A673 (cell line): ENCODE measurements at regions not wholly inside any gene's neighbourhood (a gene's known extent, or its start where the extent isn't known, plus 50 kb on each side); places are given as distances from the start of the nearest gene placed in this dataset.
A peak's percentile ranks its signal among the peaks of the same experiment; 100 is the strongest.

Source experiments
- BruUV-seq: library from RNA; stranded (reverse); fragments of 400-500 nt; replicated peaks from 2 replicates; lab custom pipeline; 2021; lab: Mats Ljungman, UMichigan
- CTCF ChIA-PET: fragments of 300-600 bp; sonication (Branson Sonifier 250); formaldehyde crosslinking; loops from one replicate; lab custom pipeline; 2022; ENCODE audit warnings: antibody characterized with exemption; lab: Charles Lee
- POLR2A ChIA-PET: fragments of 300-600 bp; sonication (Branson Sonifier 250); formaldehyde crosslinking; loops from one replicate; lab custom pipeline; 2022; ENCODE audit warnings: antibody characterized with exemption; ENCODE audit not compliant: low non-redundant PET; lab: Charles Lee
- DNase-seq: peaks from one replicate; pipeline ENCODE4 v3.0.0-alpha.2; 2015; ENCODE audit warnings: low spot score
- H3K27ac ChIP-seq: fragments of 200-600 bp; sonication (generic); 2 replicates; pipeline ENCODE4 v1.5.1; 2016; ENCODE audit warnings: mixed run types, low read depth, mild to moderate bottlenecking, mixed read lengths, antibody characterized with exemption, low read length; ENCODE audit not compliant: poor library complexity, severe bottlenecking
- H3K27me3 ChIP-seq: fragments of 200-600 bp; sonication (generic); replicated peaks from 2 replicates; pipeline ENCODE4 v1.6.1; 2017; ENCODE audit warnings: mixed run types, low read depth, mild to moderate bottlenecking, mixed read lengths, antibody characterized with exemption, low read length; ENCODE audit not compliant: insufficient read depth, poor library complexity
- H3K36me3 ChIP-seq: fragments of 200-600 bp; sonication (generic); 2 replicates; pipeline ENCODE4 v1.6.1; 2016; ENCODE audit warnings: mixed run types, mild to moderate bottlenecking, mixed read lengths, antibody characterized with exemption, low read length; ENCODE audit not compliant: insufficient read depth, poor library complexity, severe bottlenecking
- H3K4me1 ChIP-seq: fragments of 200-600 bp; sonication (generic); 2 replicates; pipeline ENCODE4 v1.6.1; 2017; ENCODE audit warnings: mixed run types, mild to moderate bottlenecking, mixed read lengths, antibody characterized with exemption, low read length; ENCODE audit not compliant: insufficient read depth, poor library complexity, severe bottlenecking
- H3K4me3 ChIP-seq: fragments of 200-600 bp; sonication (generic); 2 replicates; pipeline ENCODE4 v1.5.1; 2016; ENCODE audit warnings: low read depth, mixed run types, mild to moderate bottlenecking, mixed read lengths, low read length; ENCODE audit not compliant: poor library complexity, severe bottlenecking
- H3K9me3 ChIP-seq: fragments of 200-600 bp; sonication (generic); 2 replicates; pipeline ENCODE4 v1.6.1; 2016; ENCODE audit warnings: mixed run types, low read depth, mild to moderate bottlenecking, mixed read lengths, antibody characterized with exemption, low read length; ENCODE audit not compliant: poor library complexity, severe bottlenecking
- EZH2 ChIP-seq: fragments of 200-600 bp; sonication (generic); IDR thresholded peaks from 2 replicates; pipeline ENCODE4 v1.6.1; 2017; ENCODE audit warnings: borderline replicate concordance, low read depth, mild to moderate bottlenecking, mixed read lengths, antibody characterized with exemption, low read length; ENCODE audit not compliant: poor library complexity, severe bottlenecking
- intact Hi-C: fragments of 100-400 bp; cut with micrococcal nuclease; formaldehyde crosslinking; loops from one replicate; pipeline ENCODE4 v1.10.0; 2022; ENCODE audit not compliant: unreplicated experiment
- TF ChIP-seq, protein P1 (sequence below): fragments of 300-800, 200-600 bp; sonication (generic); conservative IDR thresholded peaks from 2 replicates; pipeline ENCODE4 v1.5.1; 2017; ENCODE audit warnings: low read depth, mild to moderate bottlenecking, antibody characterized with exemption, low read length, moderate library complexity, mixed read lengths

DNA sequence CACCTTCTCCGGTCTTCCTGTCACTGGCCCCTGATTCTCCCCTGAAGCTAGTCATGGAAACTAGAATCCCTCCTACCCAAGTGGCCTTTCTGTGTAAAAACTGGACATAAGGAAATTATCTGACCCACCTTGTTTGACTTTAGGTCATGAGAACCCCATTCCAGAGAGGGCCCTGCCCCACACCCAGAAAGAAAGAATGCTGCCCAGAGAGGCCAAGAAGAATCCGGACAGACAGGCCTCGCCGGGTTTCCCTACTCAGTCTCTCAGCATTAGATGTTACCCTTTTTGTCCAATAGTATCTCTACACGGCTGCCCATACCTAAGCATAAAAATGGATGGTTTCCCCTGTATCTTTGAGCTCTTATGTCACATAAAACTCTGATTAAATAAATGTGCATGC is 83.3 kb upstream of the HELT start:
- TF ChIP-seq, protein P1, sequence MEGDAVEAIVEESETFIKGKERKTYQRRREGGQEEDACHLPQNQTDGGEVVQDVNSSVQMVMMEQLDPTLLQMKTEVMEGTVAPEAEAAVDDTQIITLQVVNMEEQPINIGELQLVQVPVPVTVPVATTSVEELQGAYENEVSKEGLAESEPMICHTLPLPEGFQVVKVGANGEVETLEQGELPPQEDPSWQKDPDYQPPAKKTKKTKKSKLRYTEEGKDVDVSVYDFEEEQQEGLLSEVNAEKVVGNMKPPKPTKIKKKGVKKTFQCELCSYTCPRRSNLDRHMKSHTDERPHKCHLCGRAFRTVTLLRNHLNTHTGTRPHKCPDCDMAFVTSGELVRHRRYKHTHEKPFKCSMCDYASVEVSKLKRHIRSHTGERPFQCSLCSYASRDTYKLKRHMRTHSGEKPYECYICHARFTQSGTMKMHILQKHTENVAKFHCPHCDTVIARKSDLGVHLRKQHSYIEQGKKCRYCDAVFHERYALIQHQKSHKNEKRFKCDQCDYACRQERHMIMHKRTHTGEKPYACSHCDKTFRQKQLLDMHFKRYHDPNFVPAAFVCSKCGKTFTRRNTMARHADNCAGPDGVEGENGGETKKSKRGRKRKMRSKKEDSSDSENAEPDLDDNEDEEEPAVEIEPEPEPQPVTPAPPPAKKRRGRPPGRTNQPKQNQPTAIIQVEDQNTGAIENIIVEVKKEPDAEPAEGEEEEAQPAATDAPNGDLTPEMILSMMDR = no peak
- TF ChIP-seq EZH2 = no peak
- H3K4me1 ChIP-seq = no peaks in the 10 kb centered on the region
- ChIA-PET CTCF (no interaction called here), POLR2A (no interaction called here)
- no peak overlapping the region for H3K27ac ChIP-seq
- no peaks in the 10 kb centered on the region for H3K36me3 ChIP-seq
- no peaks in the 10 kb centered on the region for H3K27me3 ChIP-seq
- no peak overlapping the region for H3K4me3 ChIP-seq
- DNase-seq = no peak
- no peaks in the 10 kb centered on the region for H3K9me3 ChIP-seq
- intact Hi-C loops = no loop called here
- BruUV-seq = no TSS peak

DNA sequence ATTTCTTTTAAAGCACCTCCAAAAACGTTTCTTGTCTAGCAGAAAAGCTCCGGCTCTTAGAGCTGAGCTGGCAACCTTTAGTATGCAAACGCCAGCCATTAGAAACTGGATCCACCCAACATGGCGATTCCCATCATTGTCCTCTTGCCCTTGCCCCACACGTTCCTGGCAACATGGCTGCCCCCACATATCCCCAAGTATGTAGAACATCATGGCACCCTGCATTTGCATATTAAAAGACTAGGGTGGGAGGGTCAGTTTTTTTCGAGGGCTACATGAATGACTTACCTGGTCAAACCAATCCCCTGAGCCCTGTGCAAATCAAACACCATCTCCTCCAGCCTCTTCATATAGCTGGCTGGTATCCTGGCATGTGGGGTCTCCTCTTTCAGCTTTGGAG is 82.2 kb upstream of the HELT start:
- Histone ChIP-seq H3K27ac (no peak overlapping the region), H3K4me1 (no peaks in the 10 kb centered on the region), H3K9me3 (no peaks in the 10 kb centered on the region), H3K4me3 (no peak overlapping the region), H3K27me3 (no peaks in the 10 kb centered on the region), H3K36me3 (no peaks in the 10 kb centered on the region)
- no peak for DNase-seq
- no peak for TF ChIP-seq EZH2
- TF ChIP-seq, protein P1 = no peak
- intact Hi-C loops = no loop called here
- ChIA-PET CTCF (no interaction called here), POLR2A (no interaction called here)
- no TSS peak for BruUV-seq

DNA sequence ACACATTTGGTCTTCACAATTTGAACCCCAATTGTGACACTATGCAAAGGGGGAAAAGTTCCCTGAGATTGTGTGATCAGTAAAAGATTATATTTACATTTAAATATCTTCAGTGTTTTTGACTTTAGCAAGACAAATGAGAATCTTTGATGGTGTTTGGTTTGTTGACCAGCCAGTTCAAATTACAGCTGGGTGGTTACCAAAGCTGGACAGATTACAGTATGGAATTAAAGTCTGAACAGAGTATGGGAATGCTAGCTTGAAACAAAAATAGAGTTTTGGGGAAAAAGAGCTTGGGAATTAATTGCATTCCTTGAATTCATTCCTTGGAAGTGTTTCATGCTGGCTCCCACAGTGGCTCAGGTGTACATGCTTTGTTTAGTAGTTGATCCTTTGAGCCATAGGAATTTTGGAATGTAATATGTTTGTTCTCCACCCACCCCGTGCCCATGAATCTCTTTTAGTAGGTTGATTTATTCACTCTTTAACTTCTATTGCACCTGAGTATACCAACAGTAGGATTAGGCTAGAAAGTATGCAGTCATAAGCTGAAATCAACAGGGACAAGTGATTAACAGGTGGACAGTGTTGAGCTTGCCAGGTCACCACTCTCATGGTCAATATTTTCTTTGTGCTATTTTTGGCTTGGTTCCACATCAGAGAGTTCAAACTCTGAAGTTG is 81.1 kb upstream of the HELT start:
- H3K4me1 ChIP-seq = no peaks in the 10 kb centered on the region
- no TSS peak for BruUV-seq
- H3K9me3 ChIP-seq = no peaks in the 10 kb centered on the region
- TF ChIP-seq EZH2 = no peak
- ChIA-PET CTCF (no interaction called here), POLR2A (interaction anchor here (0.6 kb wide), 1 partner anchor 203 kb away, joined by 5 read pairs; the partner anchor contains the start of gene CENPU)
- intact Hi-C loops = no loop called here
- H3K36me3 ChIP-seq = no peaks in the 10 kb centered on the region
- no peaks in the 10 kb centered on the region for H3K27me3 ChIP-seq
- H3K27ac ChIP-seq = no peak overlapping the region
- H3K4me3 ChIP-seq = no peak overlapping the region
- no peak for DNase-seq

DNA sequence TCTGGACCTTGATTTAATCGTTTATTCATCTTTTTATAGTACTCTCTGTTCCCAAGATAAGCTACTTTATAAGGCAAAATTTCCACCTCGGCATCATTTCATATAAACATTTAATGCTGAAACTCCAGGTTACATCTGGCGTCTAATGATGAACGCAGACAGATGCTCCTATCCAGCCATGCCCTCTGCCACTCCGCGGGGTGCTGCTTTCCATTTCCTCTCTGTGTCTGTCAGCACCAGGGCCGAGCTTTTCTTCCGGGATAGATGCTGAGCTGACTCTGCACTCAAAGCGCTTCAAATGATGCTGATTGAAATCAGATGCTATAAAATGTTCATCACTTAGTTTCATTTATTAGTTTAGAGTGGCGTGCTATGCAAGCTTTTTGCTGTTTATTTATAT is 80.5 kb upstream of the HELT start:
- ChIA-PET CTCF (no interaction called here), POLR2A (interaction anchor here (0.6 kb wide), 1 partner anchor 204 kb away, joined by 5 read pairs; the partner anchor contains the start of gene CENPU)
- peak; percentile 60 for DNase-seq
- intact Hi-C loops = no loop called here
- H3K36me3 ChIP-seq = no peaks in the 10 kb centered on the region
- no TSS peak for BruUV-seq
- TF ChIP-seq EZH2 = no peak
- TF ChIP-seq, protein P1 = no peak
- H3K4me1 ChIP-seq = no peaks in the 10 kb centered on the region
- no peak overlapping the region for H3K27ac ChIP-seq
- no peaks in the 10 kb centered on the region for H3K9me3 ChIP-seq
- H3K4me3 ChIP-seq = no peak overlapping the region
- no peaks in the 10 kb centered on the region for H3K27me3 ChIP-seq
